BJ (cell line): ENCODE measurements at regions not wholly inside any gene's neighbourhood (a gene's known extent, or its start where the extent isn't known, plus 50 kb on each side); places are given as distances from the start of the nearest gene placed in this dataset.

Experiments
- CTCF ChIA-PET: fragments of 350-600 bp; formaldehyde crosslinking; extraction: SDS; loops from one replicate; lab custom pipeline; 2021; ENCODE audit warnings: antibody characterized with exemption, inconsistent platforms; lab: Yijun Ruan, JAX
- POLR2A ChIA-PET: fragments of 300-600 bp; sonication (Branson Sonifier 250); formaldehyde crosslinking; extraction: SDS; loops from one replicate; lab custom pipeline; 2021; ENCODE audit warnings: antibody characterized with exemption; lab: Charles Lee
- DNase-seq: peaks from one replicate; pipeline ENCODE4 v3.0.0-alpha.2; 2011; ENCODE audit warnings: low read depth
- H3K27me3 ChIP-seq: 2 replicates; pipeline ENCODE4 v1.6.0; 2011; ENCODE audit warnings: low read length; ENCODE audit not compliant: control insufficient read depth, insufficient read depth
- H3K36me3 ChIP-seq: 2 replicates; pipeline ENCODE4 v1.5.1; 2011; ENCODE audit warnings: low read length; ENCODE audit not compliant: control insufficient read depth, insufficient read depth
- H3K4me3 ChIP-seq: 2 replicates; pipeline ENCODE4 v1.5.1; 2011; ENCODE audit warnings: low read depth, mild to moderate bottlenecking, control low read depth, low read length
- CTCF ChIP-seq: IDR thresholded peaks from 2 replicates; pipeline ENCODE4 v1.5.1; 2011; ENCODE audit warnings: low read depth, mild to moderate bottlenecking, control low read depth, inconsistent platforms, low read length, moderate library complexity; ENCODE audit not compliant: insufficient read depth

DNA sequence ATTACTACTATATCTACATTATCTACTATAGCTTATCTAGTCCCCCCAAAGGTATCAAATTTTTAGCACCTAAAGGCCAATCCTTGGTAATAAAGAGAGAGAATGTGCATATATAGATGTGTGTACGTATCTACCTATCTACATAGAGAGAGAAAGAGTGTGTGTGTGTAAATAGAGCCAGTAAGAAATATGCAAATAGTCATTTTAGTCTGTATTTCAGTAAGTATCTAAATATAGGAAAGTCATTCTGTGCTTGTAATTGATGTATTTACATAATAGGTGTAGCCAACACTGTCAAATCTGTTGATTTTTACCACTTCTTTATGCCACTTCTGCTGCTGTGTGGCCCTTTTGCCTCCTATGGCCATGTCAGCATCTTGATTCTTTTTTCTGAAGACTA, 284.5 kb upstream of the TFPI start:
- TF ChIP-seq CTCF: no peak
- ChIA-PET POLR2A (no interaction called here), CTCF (interaction anchor here (2.0 to 2.2 kb wide), 2 partner anchors 257 to 339 kb away, joined by 8 to 16 read pairs; no protein-coding TSS in a partner anchor)
- Histone ChIP-seq H3K27me3 (peaks cover 2% of the 10 kb centered on the region; the same call in 1 of the 2 replicates), H3K4me3 (no peak overlapping the region), H3K36me3 (no peaks in the 10 kb centered on the region)
- no peak for DNase-seq

DNA sequence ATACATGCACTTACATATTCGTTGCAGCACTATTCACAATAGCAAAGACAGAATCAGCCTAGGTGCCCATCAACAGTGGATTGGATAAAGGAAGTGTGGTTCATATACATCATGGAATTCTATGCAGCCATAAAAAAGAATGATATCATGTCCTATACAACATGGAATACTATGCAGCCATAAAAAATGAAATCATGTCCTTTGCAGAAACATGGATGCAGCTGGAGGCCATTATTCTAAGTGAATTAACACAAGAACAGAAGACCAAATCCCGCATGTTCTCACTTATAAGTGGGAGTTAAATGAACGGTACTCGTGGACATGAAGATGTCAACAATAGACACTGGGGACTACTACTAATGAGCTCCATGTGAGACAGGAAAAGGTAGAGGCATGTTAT, 288.1 kb upstream of the TFPI start:
- ChIA-PET POLR2A (no interaction called here), CTCF (interaction anchor here (0.7 to 2.0 kb wide), 11 partner anchors 9 to 347 kb away, joined by 3 to 22 read pairs (median 3); no protein-coding TSS in a partner anchor)
- no peak overlapping the region for H3K4me3 ChIP-seq

GRCh38 chr2:187842978-187843847, 289.0 kb upstream of the TFPI start:
- ChIA-PET CTCF (interaction anchor here (0.6 to 2.0 kb wide), 24 partner anchors 8 to 665 kb away, joined by 3 to 22 read pairs (median 4); no protein-coding TSS in a partner anchor), POLR2A (interaction anchor here (0.6 kb wide), 1 partner anchor 233 kb away, joined by 5 read pairs; no protein-coding TSS in a partner anchor)
- peaks cover 2% of the 10 kb centered on the region; the same call in 1 of the 2 replicates for H3K27me3 ChIP-seq
- TF ChIP-seq CTCF: peak; percentile 62
- DNase-seq: peak; percentile 3
- no peak overlapping the region for H3K4me3 ChIP-seq
- H3K36me3 ChIP-seq: no peaks in the 10 kb centered on the region

More for the DNA sequence above, 288.1 kb upstream of the TFPI start:
- no peak for DNase-seq
- Histone ChIP-seq H3K36me3 (no peaks in the 10 kb centered on the region), H3K27me3 (peaks cover 2% of the 10 kb centered on the region; the same call in 1 of the 2 replicates)
- TF ChIP-seq CTCF: no peak

- no peak overlapping the region for H3K4me3 ChIP-seq
Observed at GRCh38 chr2:187847245-187848208, 293.3 kb upstream of the TFPI start.

More at GRCh38 chr2:187847245-187848208, 293.3 kb upstream of the TFPI start:
- TF ChIP-seq CTCF: no peak
- ChIA-PET CTCF (interaction anchor here (2.2 kb wide), 1 partner anchor 266 kb away, joined by 5 read pairs; no protein-coding TSS in a partner anchor), POLR2A (no interaction called here)
- Histone ChIP-seq H3K36me3 (no peaks in the 10 kb centered on the region), H3K27me3 (no peaks in the 10 kb centered on the region)
- DNase-seq: no peak
